Suprapubic skin (tissue), 4 donors: ENCODE measurements at regions not wholly inside any gene's neighbourhood (a gene's known extent, or its start where the extent isn't known, plus 50 kb on each side); places are given as distances from the start of the nearest gene placed in this dataset.
A peak's percentile ranks its signal among the peaks of the same experiment; 100 is the strongest.

ENCODE experiments used
- DNase-seq, 2 donors: peaks; one replicate each; pipeline ENCODE4 v3.0.0-alpha.2; 2019; ENCODE audit warnings: low spot score in 2 of 2
- H3K27ac ChIP-seq: fragments of 200-600 bp; sonication (generic); one replicate; pipeline ENCODE4 v1.5.1; 2019
- H3K27me3 ChIP-seq: fragments of 200-600 bp; sonication (generic); one replicate; pipeline ENCODE4 v1.5.1; 2019
- H3K36me3 ChIP-seq: fragments of 200-600 bp; sonication (generic); one replicate; pipeline ENCODE4 v1.5.1; 2019
- H3K4me1 ChIP-seq: fragments of 200-600 bp; sonication (generic); one replicate; pipeline ENCODE4 v1.5.1; 2019
- H3K4me3 ChIP-seq: fragments of 200-600 bp; sonication (generic); one replicate; pipeline ENCODE4 v1.5.1; 2019; ENCODE audit warnings: mild to moderate bottlenecking
- H3K9me3 ChIP-seq: fragments of 200-600 bp; sonication (generic); one replicate; pipeline ENCODE4 v1.5.1; 2019
- EP300 ChIP-seq: sonication (generic); formaldehyde crosslinking; IDR thresholded peaks from one replicate; pipeline ENCODE4 v1.6.1; 2017; ENCODE audit warnings: antibody characterized with exemption
- POLR2A ChIP-seq, 2 donors: fragments of 450-650 bp; IDR thresholded peaks; one replicate each; pipeline ENCODE4 v1.6.1; 2017; ENCODE audit warnings: antibody characterized with exemption in 2 of 2, mild to moderate bottlenecking in 2 of 2, moderate library complexity in 2 of 2
- POLR2AphosphoS5 ChIP-seq, 3 donors: sonication (generic); formaldehyde crosslinking; IDR thresholded peaks; one replicate each; pipeline ENCODE4 v1.6.1; 2017; ENCODE audit warnings: antibody characterized with exemption in 3 of 3
- WGBS: methylation state at CpG from one replicate; pipeline ENCODE4 v1.1.5; 2018; 5-methylcytosine and 5-hydroxymethylcytosine counted together
- TF ChIP-seq, protein P1 (sequence below), 2 donors: fragments of 200-600 bp in 1 of 2; fragments of 450-650 bp in 1 of 2; sonication (generic) in 1 of 2; IDR thresholded peaks; one replicate each; pipeline ENCODE4 v1.5.1; 2016 to 2019; ENCODE audit warnings: antibody characterized with exemption in 2 of 2, mild to moderate bottlenecking in 1 of 2, moderate library complexity in 1 of 2

DNA sequence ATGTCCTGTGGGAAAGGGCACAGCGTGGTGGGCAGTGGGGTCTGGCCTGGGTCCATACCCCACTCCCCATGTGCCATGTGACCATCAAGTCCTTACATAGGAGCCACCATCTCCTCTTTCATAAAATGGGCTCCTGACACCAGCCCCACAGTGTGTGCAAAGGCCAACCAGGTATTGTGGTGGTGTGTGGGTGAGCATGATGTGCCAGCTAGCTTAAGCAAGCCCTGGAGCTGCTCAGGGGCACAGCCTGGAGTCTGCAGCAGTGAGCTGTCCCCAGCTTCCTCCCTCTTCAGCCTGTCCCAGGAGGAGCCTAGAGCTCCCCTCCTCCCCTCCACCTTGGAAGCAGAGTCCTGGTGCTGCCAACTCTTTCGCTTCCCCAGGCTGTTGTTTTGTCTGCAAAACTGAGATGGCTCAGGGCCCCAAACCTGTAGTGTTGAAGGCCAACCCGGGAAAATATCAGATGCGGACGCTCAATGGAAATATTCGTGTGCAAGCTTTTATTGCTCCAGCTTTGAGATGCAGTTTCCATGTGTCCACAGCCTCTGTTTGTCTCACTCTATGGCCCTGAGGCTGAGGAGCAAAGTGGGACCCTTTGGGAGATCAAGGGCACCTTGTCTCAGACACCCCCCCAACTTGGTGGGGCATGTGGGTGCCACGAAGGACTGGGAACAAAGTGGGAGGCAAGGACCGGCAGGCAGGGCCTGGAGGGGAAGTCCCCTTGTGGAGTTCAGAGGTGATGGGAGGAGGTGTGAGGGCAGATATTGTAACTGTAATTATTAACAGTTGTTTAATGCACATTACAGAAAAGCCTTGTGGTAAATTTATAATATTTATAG is 92.6 kb downstream of the CTTN start:
- WGBS = 85% methylated on average over 7 of the region's 8 CpGs

DNA sequence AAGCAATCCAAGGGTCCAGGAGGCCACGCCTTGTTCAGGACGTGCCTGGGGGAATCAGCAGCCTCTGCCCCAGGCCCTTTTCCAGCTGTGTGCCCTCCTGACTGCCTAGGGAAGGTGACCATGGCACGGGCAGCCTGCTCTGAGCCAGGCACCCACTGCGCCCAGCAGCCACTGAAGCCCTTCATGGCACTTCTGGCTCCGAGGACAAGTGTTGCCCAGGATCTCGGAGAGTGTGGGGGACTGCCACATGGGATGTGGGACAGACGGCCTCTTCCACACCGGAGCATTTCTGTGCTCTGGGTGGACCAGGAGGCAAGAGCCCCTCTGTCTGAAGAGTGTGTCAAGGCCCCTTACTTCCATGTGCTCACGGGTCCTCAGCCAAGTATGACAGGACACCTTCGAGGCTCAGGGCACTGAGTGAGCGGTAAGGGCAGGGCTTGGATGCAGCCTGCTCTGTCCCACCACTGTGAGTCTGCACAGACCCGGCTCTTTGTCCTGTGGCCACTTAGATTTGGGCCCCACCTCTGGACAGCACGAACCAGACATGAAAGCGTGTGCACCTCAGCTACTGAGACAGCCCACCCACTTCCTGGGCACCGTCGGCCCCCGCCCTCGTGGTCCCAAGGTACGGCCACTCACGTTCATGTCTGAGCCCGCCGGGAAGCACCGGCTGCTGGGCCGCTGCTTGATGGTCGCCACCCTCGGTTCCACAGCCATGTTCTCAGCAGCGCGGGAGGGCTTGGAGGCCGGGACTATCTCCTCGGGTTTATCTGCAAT is 93.6 kb downstream of the CTTN start:
- H3K9me3 ChIP-seq = peaks cover 5% of the 10 kb centered on the region
- TF ChIP-seq EP300 (no peak), POLR2AphosphoS5 (IDR thresholded peaks at IDR 0.05) (no peak)
- DNase-seq = peak in 1 of 2 donors; percentile 37
- H3K4me1 ChIP-seq = no peaks in the 10 kb centered on the region
- no peak overlapping the region for H3K4me3 ChIP-seq
- H3K27ac ChIP-seq = no peak overlapping the region
- 83% methylated on average over 6 of the region's 30 CpGs for WGBS
- no peaks in the 10 kb centered on the region for H3K27me3 ChIP-seq
- no peaks in the 10 kb centered on the region for H3K36me3 ChIP-seq

More for the DNA sequence above, 92.6 kb downstream of the CTTN start:
- Histone ChIP-seq H3K9me3 (peaks cover 5% of the 10 kb centered on the region), H3K4me1 (no peaks in the 10 kb centered on the region), H3K27me3 (no peaks in the 10 kb centered on the region), H3K36me3 (no peaks in the 10 kb centered on the region), H3K4me3 (no peak overlapping the region), H3K27ac (no peak overlapping the region)
- no peak for DNase-seq
- TF ChIP-seq EP300 = no peak
- TF ChIP-seq POLR2AphosphoS5 (IDR thresholded peaks at IDR 0.05) = no peak
- no peak for TF ChIP-seq POLR2A (IDR thresholded peaks at IDR 0.05)
- TF ChIP-seq, protein P1, sequence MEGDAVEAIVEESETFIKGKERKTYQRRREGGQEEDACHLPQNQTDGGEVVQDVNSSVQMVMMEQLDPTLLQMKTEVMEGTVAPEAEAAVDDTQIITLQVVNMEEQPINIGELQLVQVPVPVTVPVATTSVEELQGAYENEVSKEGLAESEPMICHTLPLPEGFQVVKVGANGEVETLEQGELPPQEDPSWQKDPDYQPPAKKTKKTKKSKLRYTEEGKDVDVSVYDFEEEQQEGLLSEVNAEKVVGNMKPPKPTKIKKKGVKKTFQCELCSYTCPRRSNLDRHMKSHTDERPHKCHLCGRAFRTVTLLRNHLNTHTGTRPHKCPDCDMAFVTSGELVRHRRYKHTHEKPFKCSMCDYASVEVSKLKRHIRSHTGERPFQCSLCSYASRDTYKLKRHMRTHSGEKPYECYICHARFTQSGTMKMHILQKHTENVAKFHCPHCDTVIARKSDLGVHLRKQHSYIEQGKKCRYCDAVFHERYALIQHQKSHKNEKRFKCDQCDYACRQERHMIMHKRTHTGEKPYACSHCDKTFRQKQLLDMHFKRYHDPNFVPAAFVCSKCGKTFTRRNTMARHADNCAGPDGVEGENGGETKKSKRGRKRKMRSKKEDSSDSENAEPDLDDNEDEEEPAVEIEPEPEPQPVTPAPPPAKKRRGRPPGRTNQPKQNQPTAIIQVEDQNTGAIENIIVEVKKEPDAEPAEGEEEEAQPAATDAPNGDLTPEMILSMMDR (IDR thresholded peaks at IDR 0.05) = no peak

DNA sequence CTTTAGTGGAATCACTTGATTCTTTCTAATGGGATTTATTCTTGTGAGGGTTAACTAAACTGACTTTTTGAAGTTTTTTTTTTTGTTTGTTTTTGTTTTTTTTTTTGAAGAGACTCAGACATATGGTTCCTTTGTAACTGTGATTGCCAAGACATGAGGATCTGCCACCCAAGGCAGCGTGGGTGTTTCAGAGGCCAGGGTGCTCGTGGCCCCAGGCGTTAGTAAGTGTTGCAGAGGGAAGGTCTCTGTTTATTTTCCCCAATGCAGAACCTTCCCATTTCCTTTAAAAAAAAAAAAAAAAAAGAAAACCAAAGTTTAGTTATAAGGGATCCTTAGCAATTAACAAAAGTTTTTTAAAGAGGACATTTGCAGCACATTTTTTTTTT is 94.8 kb downstream of the CTTN start:
- Histone ChIP-seq H3K36me3 (no peaks in the 10 kb centered on the region), H3K9me3 (peaks cover 5% of the 10 kb centered on the region), H3K4me3 (no peak overlapping the region), H3K4me1 (no peaks in the 10 kb centered on the region), H3K27ac (no peak overlapping the region), H3K27me3 (no peaks in the 10 kb centered on the region)
- 68% methylated on average over 3 of the region's 3 CpGs for WGBS
- peak in 1 of 2 donors; percentile 18 for DNase-seq
- TF ChIP-seq POLR2AphosphoS5 (IDR thresholded peaks at IDR 0.05) (no peak), POLR2A (IDR thresholded peaks at IDR 0.05) (no peak), EP300 (no peak)
- TF ChIP-seq, protein P1 (IDR thresholded peaks at IDR 0.05) = no peak

DNA sequence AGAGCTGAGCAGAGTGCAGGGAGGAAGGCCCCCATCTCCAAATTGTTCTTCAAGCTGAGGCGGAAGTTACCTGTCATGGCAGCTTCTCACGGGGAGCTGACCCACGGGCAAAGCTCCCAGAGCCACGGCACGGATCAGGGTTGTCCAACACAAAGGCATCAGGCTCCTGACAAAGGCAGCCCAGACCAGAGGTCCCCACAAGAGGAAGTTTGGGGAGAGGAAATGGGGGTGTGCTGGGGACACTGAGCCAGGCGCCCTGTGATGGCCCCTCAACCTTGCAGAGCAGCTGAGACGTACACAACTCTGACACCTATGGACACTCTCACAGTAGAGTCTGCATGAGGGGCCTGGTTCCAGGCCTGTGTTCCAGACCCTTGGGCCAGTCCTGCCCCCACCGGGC is 95.6 kb downstream of the CTTN start:
- no peak overlapping the region for H3K4me3 ChIP-seq
- WGBS = 93% methylated on average over 8 of the region's 8 CpGs
- no peaks in the 10 kb centered on the region for H3K4me1 ChIP-seq
- peaks cover 5% of the 10 kb centered on the region for H3K9me3 ChIP-seq
- H3K27ac ChIP-seq = no peak overlapping the region
- DNase-seq = peak in 1 of 2 donors; percentile 45
- H3K27me3 ChIP-seq = no peaks in the 10 kb centered on the region
- H3K36me3 ChIP-seq = no peaks in the 10 kb centered on the region
- TF ChIP-seq, protein P1 (IDR thresholded peaks at IDR 0.05) = no peak
- TF ChIP-seq POLR2A (IDR thresholded peaks at IDR 0.05) (no peak), POLR2AphosphoS5 (IDR thresholded peaks at IDR 0.05) (no peak), EP300 (no peak)

DNA sequence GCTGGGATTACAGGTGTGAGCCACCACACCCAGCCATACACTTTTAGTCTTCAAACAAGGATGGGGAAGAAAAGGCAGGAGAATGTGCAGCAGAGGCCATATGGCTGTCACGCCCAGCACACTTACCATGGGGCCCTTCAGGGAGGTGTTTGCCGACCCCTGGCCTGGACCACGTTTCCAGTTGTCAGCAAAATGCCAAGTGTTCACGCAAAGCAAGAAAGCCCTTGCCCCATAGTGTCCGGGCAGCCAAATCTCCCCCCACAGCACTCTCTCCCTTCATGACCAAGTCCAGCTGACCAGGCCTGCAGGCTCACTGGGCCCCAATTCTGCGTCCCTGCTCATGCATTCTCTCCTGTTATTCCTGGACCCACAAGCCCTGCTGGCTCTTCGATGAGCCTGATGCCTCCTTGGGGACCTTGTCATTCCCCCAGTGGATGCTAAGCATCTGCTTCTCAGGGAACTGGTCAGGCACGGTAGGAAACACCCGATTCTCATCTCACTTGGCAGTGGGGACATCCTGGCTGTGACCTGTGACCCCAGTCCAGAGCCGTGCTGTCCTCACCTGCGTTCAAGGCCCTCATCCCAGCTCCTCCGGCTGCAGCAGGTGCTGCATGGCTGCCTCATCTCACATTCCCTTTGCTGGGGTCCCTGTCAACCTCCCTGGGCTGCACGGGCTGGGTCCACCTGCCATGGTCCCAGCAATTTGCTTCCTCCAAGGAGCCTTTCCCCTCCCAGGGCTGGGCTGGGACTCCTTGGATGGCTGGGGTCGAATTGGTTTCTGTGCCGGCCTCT is 96.4 kb downstream of the CTTN start:
- no peak for DNase-seq
- Histone ChIP-seq H3K36me3 (no peaks in the 10 kb centered on the region), H3K9me3 (peaks cover 5% of the 10 kb centered on the region), H3K27me3 (no peaks in the 10 kb centered on the region), H3K4me1 (no peaks in the 10 kb centered on the region), H3K27ac (no peak overlapping the region), H3K4me3 (no peak overlapping the region)
- no peak for TF ChIP-seq EP300
- no peak for TF ChIP-seq POLR2AphosphoS5 (IDR thresholded peaks at IDR 0.05)
- TF ChIP-seq POLR2A (IDR thresholded peaks at IDR 0.05) = no peak
- TF ChIP-seq, protein P1 (IDR thresholded peaks at IDR 0.05) = no peak
- 92% methylated on average over 15 of the region's 15 CpGs for whole genome bisulfite sequencing
